ENCODE measurements at regions not wholly inside any gene's neighbourhood (a gene's known extent, or its start where the extent isn't known, plus 50 kb on each side); places are given as distances from the start of the nearest gene placed in this dataset.

DNA sequence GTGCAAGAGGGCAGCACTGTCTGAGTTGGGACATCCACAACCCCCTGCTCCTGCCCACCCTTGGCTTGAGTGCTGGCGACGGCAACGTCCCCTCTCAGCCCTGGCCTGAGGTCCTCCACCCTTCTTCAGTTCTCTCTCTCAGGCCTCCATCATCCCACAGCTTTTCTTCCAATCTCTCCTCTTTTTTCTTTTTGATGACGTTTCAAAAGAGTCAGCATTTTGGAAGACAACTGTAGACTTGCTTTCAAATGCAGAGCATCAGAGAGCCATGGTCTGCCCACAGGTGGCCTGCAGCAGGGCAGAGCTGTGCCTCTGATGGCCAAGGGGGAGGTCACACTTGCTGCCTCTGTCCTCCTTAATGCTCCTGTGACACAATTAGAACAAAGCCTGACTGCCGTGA, 775.4 kb downstream of the KCNJ18 start:
- TF ChIP-seq, protein P1, sequence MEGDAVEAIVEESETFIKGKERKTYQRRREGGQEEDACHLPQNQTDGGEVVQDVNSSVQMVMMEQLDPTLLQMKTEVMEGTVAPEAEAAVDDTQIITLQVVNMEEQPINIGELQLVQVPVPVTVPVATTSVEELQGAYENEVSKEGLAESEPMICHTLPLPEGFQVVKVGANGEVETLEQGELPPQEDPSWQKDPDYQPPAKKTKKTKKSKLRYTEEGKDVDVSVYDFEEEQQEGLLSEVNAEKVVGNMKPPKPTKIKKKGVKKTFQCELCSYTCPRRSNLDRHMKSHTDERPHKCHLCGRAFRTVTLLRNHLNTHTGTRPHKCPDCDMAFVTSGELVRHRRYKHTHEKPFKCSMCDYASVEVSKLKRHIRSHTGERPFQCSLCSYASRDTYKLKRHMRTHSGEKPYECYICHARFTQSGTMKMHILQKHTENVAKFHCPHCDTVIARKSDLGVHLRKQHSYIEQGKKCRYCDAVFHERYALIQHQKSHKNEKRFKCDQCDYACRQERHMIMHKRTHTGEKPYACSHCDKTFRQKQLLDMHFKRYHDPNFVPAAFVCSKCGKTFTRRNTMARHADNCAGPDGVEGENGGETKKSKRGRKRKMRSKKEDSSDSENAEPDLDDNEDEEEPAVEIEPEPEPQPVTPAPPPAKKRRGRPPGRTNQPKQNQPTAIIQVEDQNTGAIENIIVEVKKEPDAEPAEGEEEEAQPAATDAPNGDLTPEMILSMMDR (IDR thresholded peaks at IDR 0.05; ENCODE audit: unreplicated experiment), result no peak
- DNase-seq (ENCODE audit: low spot score in 2 of 2, unreplicated experiment in 2 of 2), result no peak
- peaks cover 2% of the 10 kb centered on the region for H3K36me3 Mint-ChIP-seq
- no peak overlapping the region for H3K27ac Mint-ChIP-seq
- H3K27me3 Mint-ChIP-seq (ENCODE audit: low read depth), result no peaks in the 10 kb centered on the region
- no peak overlapping the region for H3K4me3 Mint-ChIP-seq
- no peaks in the 10 kb centered on the region for H3K4me1 Mint-ChIP-seq
- peaks cover 77% of the 10 kb centered on the region for H3K9me3 Mint-ChIP-seq

DNA sequence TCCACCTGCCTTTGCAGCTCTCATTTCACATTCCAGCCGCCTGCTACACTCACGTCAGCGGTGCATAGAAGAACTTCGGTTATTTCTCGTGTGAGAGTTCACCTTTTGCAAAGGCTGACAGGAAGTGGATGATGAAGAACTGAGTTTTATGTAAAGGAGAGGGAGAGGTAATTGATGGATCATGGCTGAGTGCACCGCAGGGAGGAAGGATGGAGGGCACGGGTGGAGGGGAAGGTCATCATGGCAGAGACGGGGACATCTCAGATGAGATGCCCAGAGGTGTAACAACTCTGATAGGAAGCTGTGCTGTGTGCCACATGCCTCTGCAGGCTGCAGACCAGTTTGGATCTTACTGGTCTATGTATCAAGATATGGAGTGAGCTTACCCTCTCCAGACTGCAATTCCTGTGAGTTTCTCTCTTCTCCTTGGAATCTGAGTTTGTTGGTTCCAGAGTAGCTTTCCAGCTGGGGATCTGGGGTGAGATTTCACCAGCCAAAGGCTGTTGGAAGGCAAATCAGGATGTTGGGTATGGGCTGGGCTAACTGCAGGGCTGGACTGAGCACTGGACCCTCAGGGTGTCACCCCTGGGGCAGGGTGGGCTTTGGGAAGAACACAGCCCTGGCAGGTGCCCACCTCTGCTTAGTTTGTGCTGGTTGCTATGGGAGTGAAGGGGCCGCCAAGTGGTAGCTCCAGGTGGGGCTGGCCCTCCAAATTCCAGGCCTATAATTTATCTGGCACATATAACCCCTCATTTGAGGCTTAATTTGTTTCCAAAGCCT, 777.0 kb downstream of the KCNJ18 start:
- Mint-ChIP-seq H3K27ac (no peak overlapping the region), H3K36me3 (peaks cover 2% of the 10 kb centered on the region), H3K9me3 (peaks cover 68% of the 10 kb centered on the region), H3K27me3 (ENCODE audit: low read depth) (no peaks in the 10 kb centered on the region), H3K4me1 (no peaks in the 10 kb centered on the region), H3K4me3 (no peak overlapping the region)
- TF ChIP-seq, protein P1 (IDR thresholded peaks at IDR 0.05; ENCODE audit: unreplicated experiment), result no peak
- no peak for DNase-seq (ENCODE audit: low spot score in 2 of 2, unreplicated experiment in 2 of 2)

DNA sequence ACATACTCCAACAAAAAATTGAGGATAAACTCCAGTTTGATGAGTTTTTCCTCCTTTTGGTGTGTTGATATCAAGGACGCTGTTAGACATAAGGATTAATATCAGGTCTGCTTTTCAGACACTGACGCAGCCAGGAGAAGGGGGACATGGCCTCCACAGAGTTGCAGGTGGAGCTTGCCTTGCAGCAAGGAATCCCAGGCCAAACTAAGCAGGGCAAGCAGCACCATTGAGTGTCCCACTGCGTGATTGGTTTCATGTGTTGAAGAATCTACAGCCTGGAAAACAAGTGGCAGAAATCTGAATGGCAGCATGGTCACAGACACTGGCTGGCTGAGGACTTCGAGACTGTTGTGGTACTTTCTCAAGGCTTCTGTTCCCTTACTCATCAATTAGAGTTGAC, 777.6 kb downstream of the KCNJ18 start:
- Mint-ChIP-seq H3K4me1 (no peaks in the 10 kb centered on the region), H3K27me3 (ENCODE audit: low read depth) (no peaks in the 10 kb centered on the region), H3K9me3 (peaks cover 65% of the 10 kb centered on the region), H3K4me3 (no peak overlapping the region), H3K27ac (no peak overlapping the region), H3K36me3 (peaks cover 2% of the 10 kb centered on the region)
- DNase-seq (ENCODE audit: low spot score in 2 of 2, unreplicated experiment in 2 of 2), result no peak
- TF ChIP-seq, protein P1 (IDR thresholded peaks at IDR 0.05; ENCODE audit: unreplicated experiment), result no peak

DNA sequence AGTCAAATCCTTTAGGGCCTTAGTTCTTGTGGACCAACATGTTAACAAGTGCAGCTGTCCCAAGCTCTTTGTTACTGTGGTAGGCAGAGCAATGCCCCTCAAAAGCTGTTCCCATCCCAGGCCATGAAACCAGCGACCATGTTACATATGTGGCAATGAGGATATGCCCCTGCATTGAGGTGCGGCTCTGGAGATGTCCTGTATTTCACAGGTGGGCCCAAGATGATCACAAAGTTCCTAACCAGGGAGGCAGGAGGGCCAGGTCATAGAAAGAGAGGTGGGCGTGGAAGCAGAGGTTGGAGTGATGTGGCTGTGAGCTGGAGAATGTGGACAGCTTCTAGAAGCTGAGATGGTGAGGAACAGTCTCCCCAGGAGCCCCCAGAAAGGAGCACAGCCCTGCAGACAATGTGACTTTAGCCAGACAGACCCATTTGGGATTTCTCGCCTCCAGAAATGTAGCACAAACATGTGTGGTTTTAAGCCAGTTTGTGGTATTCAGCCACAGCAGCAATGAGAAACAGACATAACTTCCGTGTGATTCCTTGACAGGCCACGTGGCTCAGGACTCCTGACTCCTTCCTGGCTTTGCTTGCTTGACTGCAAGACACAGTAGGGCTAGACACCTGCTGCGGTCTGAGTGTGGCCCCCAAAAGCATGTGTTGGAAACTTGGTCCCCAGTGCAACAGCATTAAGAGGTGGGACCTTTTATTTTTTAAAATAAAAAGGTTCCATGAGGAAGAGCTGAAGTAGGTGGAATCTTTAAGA, 778.3 kb downstream of the KCNJ18 start:
- no peak for DNase-seq (ENCODE audit: low spot score in 2 of 2, unreplicated experiment in 2 of 2)
- TF ChIP-seq, protein P1 (IDR thresholded peaks at IDR 0.05; ENCODE audit: unreplicated experiment), result no peak
- no peaks in the 10 kb centered on the region for H3K4me1 Mint-ChIP-seq
- peaks cover 61% of the 10 kb centered on the region for H3K9me3 Mint-ChIP-seq
- no peak overlapping the region for H3K27ac Mint-ChIP-seq
- H3K27me3 Mint-ChIP-seq (ENCODE audit: low read depth), result no peaks in the 10 kb centered on the region
- peaks cover 2% of the 10 kb centered on the region for H3K36me3 Mint-ChIP-seq
- H3K4me3 Mint-ChIP-seq, result no peak overlapping the region

DNA sequence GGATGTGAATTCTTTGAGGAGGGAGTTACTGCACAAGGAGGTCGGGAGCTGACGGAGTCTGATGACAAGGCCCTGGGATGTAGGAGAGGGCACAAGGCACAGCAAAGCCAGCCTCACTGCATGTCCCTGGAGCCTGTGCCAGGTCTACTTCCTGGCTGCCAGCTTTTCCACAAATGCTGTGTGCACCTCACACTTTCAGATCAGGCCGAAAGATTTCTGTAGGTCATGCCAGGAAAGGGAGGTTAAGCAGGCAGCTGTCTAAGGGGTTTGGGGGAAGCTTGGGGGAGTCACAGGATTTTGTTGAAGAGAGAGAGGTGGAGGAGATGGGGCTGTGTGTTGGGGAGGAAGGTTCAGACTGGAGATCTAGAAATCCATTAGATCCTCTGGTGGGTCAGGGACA, 792.5 kb downstream of the KCNJ18 start:
- DNase-seq (ENCODE audit: low spot score in 2 of 2, unreplicated experiment in 2 of 2), result no peak
- peaks cover 66% of the 10 kb centered on the region for H3K9me3 Mint-ChIP-seq
- no peak overlapping the region for H3K4me3 Mint-ChIP-seq
- no peaks in the 10 kb centered on the region for H3K36me3 Mint-ChIP-seq
- H3K4me1 Mint-ChIP-seq, result no peaks in the 10 kb centered on the region
- TF ChIP-seq, protein P1 (IDR thresholded peaks at IDR 0.05; ENCODE audit: unreplicated experiment), result no peak
- no peaks in the 10 kb centered on the region for H3K27me3 Mint-ChIP-seq (ENCODE audit: low read depth)
- H3K27ac Mint-ChIP-seq, result no peak overlapping the region

Measured in mesothelial cell of epicardium (in vitro differentiated cells).